Endothelial cell of umbilical vein (primary cell): ENCODE measurements at regions not wholly inside any gene's neighbourhood (a gene's known extent, or its start where the extent isn't known, plus 50 kb on each side); places are given as distances from the start of the nearest gene placed in this dataset.

ENCODE experiments used
- CTCF ChIP-seq, 2 donors: IDR thresholded peaks; 1 replicate in 1 of 2; 2 replicates in 1 of 2; pipeline ENCODE4 v1.5.1; 2011; ENCODE audit warnings: low read length in 2 of 2, mild to moderate bottlenecking in 2 of 2, moderate library complexity in 2 of 2, control low read depth in 1 of 2, inconsistent platforms in 1 of 2, low read depth in 1 of 2; ENCODE audit not compliant: insufficient read depth in 1 of 2; ENCODE audit errors: extremely low read depth in 1 of 2
- EZH2 ChIP-seq: IDR thresholded peaks from 2 replicates; pipeline ENCODE4 v1.6.1; 2012; ENCODE audit warnings: borderline replicate concordance, low read depth, mild to moderate bottlenecking, moderate library complexity, low read length, inconsistent platforms; ENCODE audit not compliant: severe bottlenecking
- FOS ChIP-seq: IDR thresholded peaks from 2 replicates; pipeline ENCODE4 v1.6.1; 2011; ENCODE audit warnings: mild to moderate bottlenecking, low read length, moderate library complexity, borderline replicate concordance; ENCODE audit not compliant: insufficient read depth
- POLR2A ChIP-seq: IDR thresholded peaks from 2 replicates; pipeline ENCODE4 v1.6.1; 2012; ENCODE audit warnings: low read depth, mild to moderate bottlenecking, control low read depth, low read length
- POLR2AphosphoS5 ChIP-seq: IDR thresholded peaks from 2 replicates; pipeline ENCODE4 v1.6.1; 2012; ENCODE audit warnings: low read depth, mild to moderate bottlenecking, control low read depth, low read length, moderate library complexity; ENCODE audit not compliant: insufficient read depth
- TF ChIP-seq, protein P1 (sequence below): IDR thresholded peaks from 2 replicates; pipeline ENCODE4 v1.6.1; 2011; ENCODE audit not compliant: insufficient read depth, insufficient read length

- TF ChIP-seq POLR2A: no peak
- no peak for TF ChIP-seq EZH2
- TF ChIP-seq CTCF (IDR thresholded peaks at IDR 0.05; ENCODE audit: extremely low read depth in 1 of 2, insufficient read depth in 1 of 2, low read depth in 1 of 2, low read length in 2 of 2): no peak
- no peak for TF ChIP-seq POLR2AphosphoS5
- TF ChIP-seq FOS: no peak
- TF ChIP-seq, protein P1, sequence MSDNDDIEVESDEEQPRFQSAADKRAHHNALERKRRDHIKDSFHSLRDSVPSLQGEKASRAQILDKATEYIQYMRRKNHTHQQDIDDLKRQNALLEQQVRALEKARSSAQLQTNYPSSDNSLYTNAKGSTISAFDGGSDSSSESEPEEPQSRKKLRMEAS: no peak
These were observed 100.6 kb downstream of the DIO2 start for GRCh38 chr14:80110721-80111120.
